ENCODE measurements at regions not wholly inside any gene's neighbourhood (a gene's known extent, or its start where the extent isn't known, plus 50 kb on each side); places are given as distances from the start of the nearest gene placed in this dataset.

DNA sequence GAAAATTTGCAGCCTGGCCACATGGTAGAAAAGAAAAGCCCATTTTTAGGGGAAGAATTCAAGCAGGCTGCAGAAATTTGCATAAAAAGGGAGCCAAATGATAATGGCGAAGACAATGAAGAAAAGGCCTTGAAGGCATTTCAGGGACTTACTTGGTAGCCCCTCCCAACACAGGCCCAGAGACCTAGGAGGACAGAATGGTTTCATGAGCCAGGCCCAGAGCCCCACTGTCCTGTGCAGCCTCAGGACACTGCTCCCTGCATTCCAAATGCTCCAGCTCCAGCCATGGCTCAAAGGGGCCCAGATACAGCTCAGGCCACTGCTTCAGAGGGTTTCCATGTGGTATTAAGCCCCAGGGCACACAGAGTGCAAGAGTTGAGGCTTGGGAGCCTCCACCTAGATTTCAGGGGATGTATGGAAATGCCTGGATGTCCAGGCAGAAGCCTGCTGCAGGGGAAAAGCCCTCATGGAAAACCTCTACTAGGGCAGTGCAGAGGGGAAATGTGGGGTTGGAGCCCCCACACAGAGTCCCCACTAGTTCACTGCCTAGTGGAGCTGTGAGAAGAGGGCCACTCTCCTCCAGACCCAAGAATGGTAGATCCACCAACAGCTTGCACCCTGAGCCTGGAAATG, 271.7 kb upstream of the KLF3 start:
- TF ChIP-seq CTCF (IDR thresholded peaks at IDR 0.05; ENCODE audit: insufficient read depth, low read length, poor library complexity, severe bottlenecking), result no peak
- no peak for TF ChIP-seq EZH2phosphoT487 (conservative IDR thresholded peaks at IDR 0.05; ENCODE audit: low read length)

Data from SU-DHL-6 (cell line).